NOMO-1 treated with dmso at 0.1 percent for 144 hours (cell line): ENCODE measurements at regions not wholly inside any gene's neighbourhood (a gene's known extent, or its start where the extent isn't known, plus 50 kb on each side); places are given as distances from the start of the nearest gene placed in this dataset.
"Not testable (repeated sequence)": the region's sequence is repeated elsewhere in the genome, so short reads cannot be mapped to it uniquely, and the experiment has no call there.

Source experiments
- DNase-seq: peaks from one replicate; lab custom pipeline; 2025; ENCODE audit not compliant: unreplicated experiment; lab: John Stamatoyannopoulos, UW

GRCh38 chr7:119065966-119066365 lies 841.5 kb downstream of the ANKRD7 start:
- no peak for DNase-seq

- DNase-seq = no peak
Observed at GRCh38 chr7:119086026-119086425, 861.5 kb downstream of the ANKRD7 start.

- no peak for DNase-seq
Observed at GRCh38 chr7:119090851-119091250, 866.3 kb downstream of the ANKRD7 start.

DNA sequence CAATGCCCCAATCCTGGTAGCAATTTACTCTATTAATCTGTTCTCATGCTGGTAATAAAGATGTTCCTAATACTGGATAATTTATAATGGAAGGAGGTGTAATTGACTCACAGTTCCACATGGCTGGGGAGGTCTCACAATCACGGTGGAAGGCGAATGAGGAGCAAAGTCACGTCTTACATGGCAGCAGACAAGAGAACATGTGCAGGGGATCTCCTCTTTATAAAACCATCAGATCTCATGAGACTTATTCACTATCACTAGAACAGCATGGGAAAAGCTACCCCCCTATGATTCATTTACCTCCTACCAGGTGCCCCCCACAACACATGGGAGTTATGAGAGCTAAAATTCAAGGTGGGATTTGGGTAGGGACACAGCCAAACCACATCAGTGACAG lies 872.2 kb downstream of the ANKRD7 start:
- DNase-seq = no peak

DNA sequence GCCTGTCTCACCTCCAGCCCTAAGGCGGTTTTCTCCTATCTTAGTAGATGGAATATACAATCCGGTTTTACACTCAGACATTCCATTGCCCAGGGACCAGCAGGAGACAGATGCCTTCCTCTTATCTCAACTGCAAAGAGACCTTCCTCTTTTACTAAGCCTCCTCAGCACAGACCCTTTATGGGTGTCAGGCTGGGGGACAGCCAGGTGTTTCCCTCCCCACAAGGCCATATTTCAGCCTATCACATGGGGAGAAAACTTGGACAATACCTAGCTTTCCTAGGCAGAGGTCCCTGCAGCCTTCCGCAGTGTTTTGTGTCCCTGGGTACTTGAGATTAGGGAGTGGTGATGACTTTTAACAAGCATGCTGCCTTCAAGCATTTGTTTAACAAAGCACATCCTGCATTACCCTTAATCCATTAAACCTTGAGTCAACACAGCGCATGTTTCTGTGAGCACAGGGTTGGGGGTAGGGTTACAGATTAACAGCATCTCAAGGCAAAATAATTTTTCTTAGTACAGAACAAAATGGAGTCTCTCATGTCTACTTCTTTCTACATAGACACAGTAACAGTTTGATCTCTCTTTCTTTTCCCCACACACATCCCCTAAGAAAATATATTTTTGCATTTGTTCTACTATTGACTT lies 876.2 kb downstream of the ANKRD7 start:
- DNase-seq = not testable (repeated sequence)

- DNase-seq = no peak
Observed at GRCh38 chr7:119102291-119102690, 877.8 kb downstream of the ANKRD7 start.

- no peak for DNase-seq
Observed at GRCh38 chr7:119105381-119105780, 880.9 kb downstream of the ANKRD7 start.

DNA sequence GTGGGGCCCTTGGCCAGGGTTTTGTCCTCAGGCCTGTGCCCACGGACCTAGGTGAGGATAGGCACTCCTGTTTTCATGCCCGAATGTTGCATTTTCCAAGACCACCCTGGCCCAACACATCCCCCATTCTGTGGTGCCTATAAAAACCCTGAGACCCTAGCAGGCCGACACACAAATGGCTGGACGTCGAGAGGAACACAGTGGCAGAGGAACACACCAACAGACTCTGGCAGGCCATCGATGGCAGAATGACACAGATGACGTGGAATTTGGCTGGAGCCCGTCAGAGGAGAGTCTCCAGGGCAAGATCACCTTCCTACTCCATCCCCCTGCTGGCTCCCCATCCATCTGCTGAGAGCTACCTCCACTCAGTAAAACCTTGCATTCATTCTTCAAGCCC lies 898.8 kb downstream of the ANKRD7 start:
- DNase-seq = no peak

GRCh38 chr7:119127706-119128105 lies 903.2 kb downstream of the ANKRD7 start:
- no peak for DNase-seq

DNA sequence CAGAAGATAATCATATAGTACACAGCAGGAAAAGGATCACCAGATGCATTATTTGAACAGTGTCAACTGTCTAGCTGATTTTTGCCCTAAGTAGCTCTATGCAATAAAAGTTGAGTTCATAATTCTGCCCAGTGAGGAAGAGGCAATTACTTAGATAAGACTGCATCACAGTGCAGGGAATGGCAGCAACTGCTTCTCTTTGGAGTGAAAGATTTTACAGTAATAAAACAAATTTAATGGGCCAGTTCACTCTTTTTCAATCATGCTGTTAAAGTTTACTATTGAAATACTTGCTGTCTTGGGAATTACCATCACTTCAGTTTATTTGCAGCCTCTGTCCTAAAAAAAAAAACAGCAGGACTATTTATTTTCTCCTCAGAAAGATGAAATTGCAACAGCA lies 907.9 kb downstream of the ANKRD7 start:
- DNase-seq = no peak

GRCh38 chr7:119167431-119167830 lies 942.9 kb downstream of the ANKRD7 start:
- no peak for DNase-seq

DNA sequence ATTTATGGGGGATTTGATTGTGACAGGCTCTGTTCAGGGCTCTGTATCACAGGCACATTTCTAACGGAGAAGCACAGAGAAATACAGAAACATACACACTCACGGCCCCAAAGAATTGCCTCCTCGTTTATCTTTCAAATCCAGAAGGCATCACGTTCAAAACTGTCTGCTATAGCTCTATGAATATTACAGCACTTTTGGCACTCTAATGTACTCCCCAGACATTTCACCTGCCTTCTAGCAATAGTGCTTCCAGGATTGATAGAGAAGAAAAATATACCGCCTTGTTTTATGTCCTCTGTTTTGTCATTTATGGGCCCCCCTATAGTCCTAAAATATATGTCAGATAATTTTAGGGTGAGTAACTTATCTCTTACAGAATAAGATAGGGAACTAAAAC lies 947.5 kb downstream of the ANKRD7 start:
- DNase-seq = no peak

DNA sequence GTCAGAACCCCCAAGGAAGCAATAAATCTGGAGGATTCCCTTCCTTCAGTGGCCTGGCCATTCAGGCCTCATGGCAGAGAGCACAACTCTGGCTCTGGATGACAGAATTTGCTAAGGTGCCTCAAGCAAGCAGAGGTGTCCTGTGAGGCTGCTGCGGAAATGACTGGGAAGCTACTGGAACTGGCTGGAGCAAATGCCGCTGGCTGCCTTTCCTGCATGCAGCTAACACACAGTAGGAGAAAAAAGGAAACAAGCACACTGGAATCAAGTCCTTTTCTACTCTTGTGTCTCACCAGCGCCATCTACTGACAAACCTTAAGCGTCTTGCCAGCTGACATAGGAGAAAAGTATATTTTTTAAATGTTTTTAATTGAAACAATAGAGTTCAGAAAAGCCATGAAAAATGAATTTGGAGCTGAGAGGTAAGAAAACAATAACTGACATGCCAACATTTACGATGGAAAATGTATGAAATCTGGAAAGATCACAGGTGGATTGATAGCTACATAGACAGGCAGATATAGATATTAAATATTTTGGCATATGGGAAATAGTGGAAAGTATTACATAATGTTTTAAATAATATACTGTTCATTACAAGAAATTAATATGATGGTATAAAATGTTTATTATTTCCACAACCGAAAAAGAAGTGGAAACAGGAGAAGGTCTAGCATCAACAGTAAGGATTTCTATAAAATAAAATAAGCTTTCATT lies 951.6 kb downstream of the ANKRD7 start:
- no peak for DNase-seq

DNA sequence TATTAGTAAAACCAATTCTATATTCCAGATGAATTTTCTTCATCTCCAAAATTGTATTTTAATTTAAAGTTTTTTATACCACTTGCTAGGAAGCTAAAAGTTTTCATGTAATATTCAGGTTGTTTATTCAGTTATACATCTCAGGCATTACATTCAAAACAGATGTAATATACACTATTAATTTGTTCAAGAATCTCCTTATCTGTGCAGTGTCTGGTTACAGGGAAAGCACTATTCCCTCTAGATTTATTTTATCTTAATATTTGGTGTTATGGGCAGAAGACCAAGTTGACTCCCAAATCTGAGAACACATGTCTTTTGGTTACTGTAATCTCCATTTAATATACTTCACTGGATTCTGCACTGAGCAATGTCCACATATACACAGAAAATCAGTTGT lies 953.4 kb downstream of the ANKRD7 start:
- no peak for DNase-seq

GRCh38 chr7:119184124-119184788 lies 959.8 kb downstream of the ANKRD7 start:
- DNase-seq = no peak

- no peak for DNase-seq
Observed at GRCh38 chr7:119196183-119196582, 971.7 kb downstream of the ANKRD7 start.

DNA sequence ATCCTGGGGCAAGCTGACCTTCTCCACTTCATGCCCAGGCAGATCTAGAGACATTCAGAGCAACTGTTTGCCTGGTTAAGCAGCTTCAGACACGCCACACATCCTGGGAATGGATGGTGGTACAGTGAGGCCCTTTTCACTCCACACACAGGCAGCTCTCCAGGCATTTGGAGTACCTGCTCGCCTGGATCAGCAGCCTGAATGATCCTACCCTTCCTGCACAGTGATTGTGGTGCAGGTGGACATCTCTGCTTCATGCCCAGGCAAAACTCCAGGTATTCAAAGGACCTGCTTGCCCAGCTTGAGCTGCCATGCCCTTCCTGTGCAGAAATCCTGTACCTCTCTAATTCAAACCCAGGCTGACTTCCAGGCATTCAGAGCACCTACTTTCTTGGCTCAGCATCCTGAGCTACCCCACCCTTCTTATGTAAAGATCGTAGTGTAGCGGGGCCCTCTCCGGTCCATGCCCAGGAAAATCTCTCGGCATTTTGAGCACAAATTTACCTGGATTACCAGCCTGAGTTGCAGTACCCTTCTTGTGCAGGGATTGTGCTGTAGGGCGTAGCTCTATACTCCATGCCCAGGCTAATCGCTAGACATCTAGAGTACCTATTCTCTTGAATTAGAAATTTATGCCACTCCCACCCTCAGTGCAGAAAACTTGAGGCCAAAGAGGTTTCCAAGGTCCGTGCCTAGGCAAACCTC lies 972.8 kb downstream of the ANKRD7 start:
- DNase-seq = no peak

DNA sequence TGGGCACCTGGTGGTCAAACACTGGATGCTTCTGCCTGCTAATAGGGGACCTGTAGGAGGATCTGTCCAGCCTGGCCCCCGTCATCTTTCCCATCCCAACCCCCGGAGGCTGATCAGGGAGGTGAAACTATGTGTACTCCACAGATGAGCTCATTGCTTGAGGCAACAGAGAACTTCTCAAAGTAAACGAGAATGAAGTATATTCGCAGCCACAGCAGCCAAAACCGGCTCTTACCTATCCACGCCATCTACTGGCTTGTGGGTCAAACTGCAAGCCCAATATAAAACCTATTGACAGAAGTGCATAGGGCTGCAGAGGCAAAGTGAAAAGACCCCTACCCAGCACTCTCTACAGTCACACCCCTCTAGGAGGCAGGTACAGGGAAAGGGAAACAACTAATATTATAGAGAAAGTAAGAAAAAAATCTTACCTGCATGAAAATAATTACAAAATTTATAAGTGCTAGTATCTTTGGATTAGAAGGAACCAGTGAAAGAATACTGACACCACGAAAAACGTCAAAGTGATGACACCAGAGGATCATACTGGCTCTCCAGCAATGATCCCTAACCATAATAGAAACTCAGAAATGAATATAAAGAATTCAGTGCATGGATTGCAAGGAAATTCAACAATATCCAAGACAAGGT lies 973.5 kb downstream of the ANKRD7 start:
- DNase-seq = no peak

DNA sequence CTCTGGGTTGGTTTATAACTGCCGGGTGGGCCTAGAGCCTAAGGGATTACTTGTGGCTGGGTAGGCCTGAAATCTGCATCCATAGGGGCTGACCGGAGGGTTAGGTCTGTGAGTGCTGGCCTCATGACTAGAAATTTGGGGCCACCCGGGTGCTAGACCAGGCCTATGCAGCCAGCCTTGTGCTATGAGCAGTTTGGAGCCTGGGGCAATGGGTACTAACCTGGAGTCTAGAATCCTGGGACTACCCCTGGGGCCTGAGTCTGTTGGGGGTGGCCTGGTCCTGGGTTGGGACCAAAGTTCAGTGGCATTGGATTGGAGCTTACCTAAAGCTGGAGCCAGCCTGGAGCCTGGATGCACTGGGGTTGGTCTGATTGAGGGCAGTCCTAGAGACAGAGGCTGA lies 995.2 kb downstream of the ANKRD7 start:
- no peak for DNase-seq

GRCh38 chr7:119223930-119224329 lies 999.4 kb downstream of the ANKRD7 start:
- DNase-seq = no peak

GRCh38 chr7:119228482-119228881 lies 1004.0 kb downstream of the ANKRD7 start:
- DNase-seq = no peak
